Astrocyte (in vitro differentiated cells and primary cell): ENCODE measurements at regions not wholly inside any gene's neighbourhood (a gene's known extent, or its start where the extent isn't known, plus 50 kb on each side); places are given as distances from the start of the nearest gene placed in this dataset.
A peak's percentile ranks its signal among the peaks of the same experiment; 100 is the strongest.

Experiments used
- DNase-seq: peaks from one replicate; pipeline ENCODE4 v3.0.0-alpha.2; 2010; ENCODE audit warnings: low read depth
- FAIRE-seq: peaks from 2 replicates; lab custom pipeline; 2011; peaks lifted over from hg19 to GRCh38; lab: Jason Lieb, UNC
- H2AFZ ChIP-seq: 2 replicates; pipeline ENCODE4 v1.6.0; 2012; ENCODE audit warnings: low read depth, low read length, inconsistent platforms
- H3K27ac ChIP-seq: 2 replicates; pipeline ENCODE4 v1.5.1; 2011; ENCODE audit warnings: low read depth, low read length, inconsistent platforms
- H3K27me3 ChIP-seq: 2 replicates; pipeline ENCODE4 v1.6.0; 2011; ENCODE audit warnings: low read length, inconsistent platforms; ENCODE audit not compliant: insufficient read depth
- H3K36me3 ChIP-seq: 2 replicates; pipeline ENCODE4 v1.5.1; 2011; ENCODE audit warnings: low read length, inconsistent platforms; ENCODE audit not compliant: insufficient read depth
- H3K4me1 ChIP-seq: 2 replicates; pipeline ENCODE4 v1.5.1; 2011; ENCODE audit warnings: low read length, inconsistent platforms; ENCODE audit not compliant: insufficient read depth
- H3K4me2 ChIP-seq: 2 replicates; pipeline ENCODE4 v1.6.0; 2012; ENCODE audit warnings: low read length, inconsistent platforms
- H3K4me3 ChIP-seq: 2 replicates; pipeline ENCODE4 v1.5.1; 2011; ENCODE audit warnings: low read depth, mild to moderate bottlenecking, low read length, inconsistent platforms; ENCODE audit not compliant: insufficient read depth
- H3K79me2 ChIP-seq: 2 replicates; pipeline ENCODE4 v1.6.0; 2012; ENCODE audit warnings: mild to moderate bottlenecking, low read length, inconsistent platforms; ENCODE audit not compliant: insufficient read depth
- H3K9ac ChIP-seq: 2 replicates; pipeline ENCODE4 v1.6.0; 2012; ENCODE audit warnings: mild to moderate bottlenecking, low read length, inconsistent platforms
- H3K9me3 ChIP-seq: 2 replicates; pipeline ENCODE4 v1.5.1; 2012; ENCODE audit warnings: low read depth, mild to moderate bottlenecking, low read length, inconsistent platforms; ENCODE audit not compliant: insufficient read depth
- H4K20me1 ChIP-seq: 2 replicates; pipeline ENCODE4 v1.6.0; 2012; ENCODE audit warnings: low read length, inconsistent platforms; ENCODE audit not compliant: insufficient read depth
- H3K27ac Mint-ChIP-seq: one replicate; pipeline ENCODE4 v1.8.0; 2021; ENCODE audit warnings: mild to moderate bottlenecking, mixed read lengths; ENCODE audit not compliant: unreplicated experiment
- H3K27me3 Mint-ChIP-seq: one replicate; pipeline ENCODE4 v1.8.0; 2021; ENCODE audit warnings: low read depth, mixed read lengths; ENCODE audit not compliant: unreplicated experiment
- H3K36me3 Mint-ChIP-seq: one replicate; pipeline ENCODE4 v1.8.0; 2021; ENCODE audit warnings: low read depth, mixed read lengths; ENCODE audit not compliant: unreplicated experiment
- H3K4me1 Mint-ChIP-seq: one replicate; pipeline ENCODE4 v1.8.0; 2021; ENCODE audit warnings: low read depth, mixed read lengths; ENCODE audit not compliant: unreplicated experiment
- H3K4me3 Mint-ChIP-seq: one replicate; pipeline ENCODE4 v1.8.0; 2021; ENCODE audit warnings: mild to moderate bottlenecking, moderate library complexity, mixed read lengths; ENCODE audit not compliant: unreplicated experiment
- H3K9me3 Mint-ChIP-seq: one replicate; pipeline ENCODE4 v1.8.0; 2021; ENCODE audit warnings: mild to moderate bottlenecking, mixed read lengths; ENCODE audit not compliant: unreplicated experiment
- EZH2 ChIP-seq: IDR thresholded peaks from 2 replicates; pipeline ENCODE4 v1.6.1; 2012; ENCODE audit warnings: mild to moderate bottlenecking, low read length, inconsistent platforms; ENCODE audit not compliant: insufficient read depth
- TF ChIP-seq, protein P1 (sequence below): IDR thresholded peaks from 2 replicates; pipeline ENCODE4 v1.5.1; 2011; ENCODE audit warnings: low read depth, mild to moderate bottlenecking, inconsistent platforms, low read length, moderate library complexity; ENCODE audit not compliant: insufficient read depth

DNA sequence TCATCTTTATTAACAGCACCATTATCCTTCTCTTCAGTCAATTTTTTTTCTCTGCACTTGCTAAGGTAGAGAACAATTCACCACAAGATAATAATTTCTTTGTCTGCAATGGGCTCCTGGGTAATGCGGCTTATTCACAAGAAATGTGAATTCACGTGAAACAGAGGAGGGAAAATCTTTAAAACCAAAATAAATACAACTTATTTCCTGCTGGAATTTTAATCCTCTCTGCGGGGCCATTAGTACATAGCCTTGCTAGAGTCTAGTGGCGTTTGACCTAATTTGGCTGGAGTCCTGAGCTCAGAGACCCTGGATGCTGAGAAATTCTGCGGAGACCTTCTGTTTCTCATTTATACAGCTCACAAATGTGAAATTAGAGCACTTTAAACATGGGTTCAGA is 319.3 kb upstream of the MMADHC start:
- H3K36me3 Mint-ChIP-seq: no peaks in the 10 kb centered on the region
- H3K27ac Mint-ChIP-seq: no peak overlapping the region
- no peaks in the 10 kb centered on the region for H3K79me2 ChIP-seq
- no peaks in the 10 kb centered on the region for H3K9me3 ChIP-seq
- no peak overlapping the region for H3K9ac ChIP-seq
- no peak for TF ChIP-seq EZH2
- no peak for DNase-seq
- H3K36me3 ChIP-seq: no peaks in the 10 kb centered on the region
- no peaks in the 10 kb centered on the region for H3K4me1 ChIP-seq
- H3K27me3 Mint-ChIP-seq: no peaks in the 10 kb centered on the region
- H3K27me3 ChIP-seq: no peaks in the 10 kb centered on the region
- no peaks in the 10 kb centered on the region for H4K20me1 ChIP-seq
- FAIRE-seq: no peak
- no peak overlapping the region for H3K4me2 ChIP-seq
- no peak overlapping the region for H3K4me3 Mint-ChIP-seq
- no peaks in the 10 kb centered on the region for H3K9me3 Mint-ChIP-seq
- H3K27ac ChIP-seq: no peak overlapping the region
- no peak overlapping the region for H2AFZ ChIP-seq
- no peak overlapping the region for H3K4me3 ChIP-seq
- peaks cover 15% of the 10 kb centered on the region for H3K4me1 Mint-ChIP-seq

- Histone ChIP-seq H3K9ac (no peak overlapping the region), H2AFZ (no peak overlapping the region), H3K27ac (no peak overlapping the region), H3K4me1 (no peaks in the 10 kb centered on the region), H3K27me3 (no peaks in the 10 kb centered on the region), H3K4me2 (no peak overlapping the region), H3K79me2 (no peaks in the 10 kb centered on the region), H3K9me3 (no peaks in the 10 kb centered on the region), H4K20me1 (no peaks in the 10 kb centered on the region), H3K4me3 (no peak overlapping the region), H3K36me3 (no peaks in the 10 kb centered on the region)
- no peak for FAIRE-seq
- Mint-ChIP-seq H3K4me1 (peaks cover 29% of the 10 kb centered on the region), H3K4me3 (no peak overlapping the region), H3K27me3 (no peaks in the 10 kb centered on the region), H3K27ac (no peak overlapping the region), H3K36me3 (no peaks in the 10 kb centered on the region), H3K9me3 (no peaks in the 10 kb centered on the region)
- TF ChIP-seq EZH2: no peak
- TF ChIP-seq, protein P1, sequence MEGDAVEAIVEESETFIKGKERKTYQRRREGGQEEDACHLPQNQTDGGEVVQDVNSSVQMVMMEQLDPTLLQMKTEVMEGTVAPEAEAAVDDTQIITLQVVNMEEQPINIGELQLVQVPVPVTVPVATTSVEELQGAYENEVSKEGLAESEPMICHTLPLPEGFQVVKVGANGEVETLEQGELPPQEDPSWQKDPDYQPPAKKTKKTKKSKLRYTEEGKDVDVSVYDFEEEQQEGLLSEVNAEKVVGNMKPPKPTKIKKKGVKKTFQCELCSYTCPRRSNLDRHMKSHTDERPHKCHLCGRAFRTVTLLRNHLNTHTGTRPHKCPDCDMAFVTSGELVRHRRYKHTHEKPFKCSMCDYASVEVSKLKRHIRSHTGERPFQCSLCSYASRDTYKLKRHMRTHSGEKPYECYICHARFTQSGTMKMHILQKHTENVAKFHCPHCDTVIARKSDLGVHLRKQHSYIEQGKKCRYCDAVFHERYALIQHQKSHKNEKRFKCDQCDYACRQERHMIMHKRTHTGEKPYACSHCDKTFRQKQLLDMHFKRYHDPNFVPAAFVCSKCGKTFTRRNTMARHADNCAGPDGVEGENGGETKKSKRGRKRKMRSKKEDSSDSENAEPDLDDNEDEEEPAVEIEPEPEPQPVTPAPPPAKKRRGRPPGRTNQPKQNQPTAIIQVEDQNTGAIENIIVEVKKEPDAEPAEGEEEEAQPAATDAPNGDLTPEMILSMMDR: no peak
- peak; percentile 29 for DNase-seq
These were observed 317.0 kb upstream of the MMADHC start for GRCh38 chr2:149904352-149905175.

GRCh38 chr2:149903626-149904025 is 316.1 kb upstream of the MMADHC start:
- H2AFZ ChIP-seq: no peak overlapping the region
- Mint-ChIP-seq H3K4me1 (peaks cover 29% of the 10 kb centered on the region), H3K27ac (no peak overlapping the region), H3K36me3 (no peaks in the 10 kb centered on the region), H3K4me3 (no peak overlapping the region), H3K27me3 (no peaks in the 10 kb centered on the region), H3K9me3 (no peaks in the 10 kb centered on the region)
- peak; percentile 29 for DNase-seq
- no peaks in the 10 kb centered on the region for H3K79me2 ChIP-seq
- no peak overlapping the region for H3K4me2 ChIP-seq
- no peaks in the 10 kb centered on the region for H4K20me1 ChIP-seq
- H3K4me1 ChIP-seq: no peaks in the 10 kb centered on the region
- TF ChIP-seq EZH2: no peak
- TF ChIP-seq, protein P1: no peak
- H3K27ac ChIP-seq: no peak overlapping the region
- H3K27me3 ChIP-seq: no peaks in the 10 kb centered on the region
- H3K9me3 ChIP-seq: no peaks in the 10 kb centered on the region
- H3K36me3 ChIP-seq: no peaks in the 10 kb centered on the region
- peak; percentile 52 for FAIRE-seq
- no peak overlapping the region for H3K4me3 ChIP-seq
- no peak overlapping the region for H3K9ac ChIP-seq
